Astrocyte of the spinal cord (primary cell): ENCODE measurements at regions not wholly inside any gene's neighbourhood (a gene's known extent, or its start where the extent isn't known, plus 50 kb on each side); places are given as distances from the start of the nearest gene placed in this dataset.

Experiments used
- DNase-seq: peaks from one replicate; pipeline ENCODE4 v3.0.0; 2011; ENCODE audit warnings: low read depth, low spot score
- H3K4me3 ChIP-seq: 2 replicates; pipeline ENCODE4 v1.5.1; 2011; ENCODE audit warnings: low read depth, mild to moderate bottlenecking, low read length, moderate library complexity
- in situ Hi-C: cut with HindIII; loops from 2 replicates; pipeline ENCODE4 v1.10.0; 2017; ENCODE audit warnings: low sequenced_read_pairs
- TF ChIP-seq, protein P1 (sequence below): IDR thresholded peaks from 2 replicates; pipeline ENCODE4 v1.5.1; 2012; ENCODE audit warnings: low read depth, mild to moderate bottlenecking, low read length, inconsistent platforms

DNA sequence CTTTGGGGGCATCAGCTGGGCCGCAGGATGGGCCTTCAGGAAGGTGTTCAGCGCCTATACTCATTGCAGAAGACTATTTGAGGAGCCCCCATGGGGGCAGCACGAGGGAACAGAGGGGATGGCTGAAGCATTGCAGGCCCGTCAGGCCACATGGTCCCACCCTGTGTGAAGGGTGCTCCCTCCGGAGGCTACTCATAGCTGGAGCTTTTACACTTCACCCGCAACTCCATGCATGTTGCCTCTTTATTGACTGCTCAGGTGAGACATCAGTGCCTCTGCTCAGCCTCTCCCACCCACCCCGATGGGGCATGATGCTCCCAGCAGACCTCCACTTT lies 1500.9 kb downstream of the TBC1D22A start:
- no peak overlapping the region for H3K4me3 ChIP-seq
- TF ChIP-seq, protein P1, sequence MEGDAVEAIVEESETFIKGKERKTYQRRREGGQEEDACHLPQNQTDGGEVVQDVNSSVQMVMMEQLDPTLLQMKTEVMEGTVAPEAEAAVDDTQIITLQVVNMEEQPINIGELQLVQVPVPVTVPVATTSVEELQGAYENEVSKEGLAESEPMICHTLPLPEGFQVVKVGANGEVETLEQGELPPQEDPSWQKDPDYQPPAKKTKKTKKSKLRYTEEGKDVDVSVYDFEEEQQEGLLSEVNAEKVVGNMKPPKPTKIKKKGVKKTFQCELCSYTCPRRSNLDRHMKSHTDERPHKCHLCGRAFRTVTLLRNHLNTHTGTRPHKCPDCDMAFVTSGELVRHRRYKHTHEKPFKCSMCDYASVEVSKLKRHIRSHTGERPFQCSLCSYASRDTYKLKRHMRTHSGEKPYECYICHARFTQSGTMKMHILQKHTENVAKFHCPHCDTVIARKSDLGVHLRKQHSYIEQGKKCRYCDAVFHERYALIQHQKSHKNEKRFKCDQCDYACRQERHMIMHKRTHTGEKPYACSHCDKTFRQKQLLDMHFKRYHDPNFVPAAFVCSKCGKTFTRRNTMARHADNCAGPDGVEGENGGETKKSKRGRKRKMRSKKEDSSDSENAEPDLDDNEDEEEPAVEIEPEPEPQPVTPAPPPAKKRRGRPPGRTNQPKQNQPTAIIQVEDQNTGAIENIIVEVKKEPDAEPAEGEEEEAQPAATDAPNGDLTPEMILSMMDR, result no peak
- no peak for DNase-seq
- in situ Hi-C loops, result no loop called here

DNA sequence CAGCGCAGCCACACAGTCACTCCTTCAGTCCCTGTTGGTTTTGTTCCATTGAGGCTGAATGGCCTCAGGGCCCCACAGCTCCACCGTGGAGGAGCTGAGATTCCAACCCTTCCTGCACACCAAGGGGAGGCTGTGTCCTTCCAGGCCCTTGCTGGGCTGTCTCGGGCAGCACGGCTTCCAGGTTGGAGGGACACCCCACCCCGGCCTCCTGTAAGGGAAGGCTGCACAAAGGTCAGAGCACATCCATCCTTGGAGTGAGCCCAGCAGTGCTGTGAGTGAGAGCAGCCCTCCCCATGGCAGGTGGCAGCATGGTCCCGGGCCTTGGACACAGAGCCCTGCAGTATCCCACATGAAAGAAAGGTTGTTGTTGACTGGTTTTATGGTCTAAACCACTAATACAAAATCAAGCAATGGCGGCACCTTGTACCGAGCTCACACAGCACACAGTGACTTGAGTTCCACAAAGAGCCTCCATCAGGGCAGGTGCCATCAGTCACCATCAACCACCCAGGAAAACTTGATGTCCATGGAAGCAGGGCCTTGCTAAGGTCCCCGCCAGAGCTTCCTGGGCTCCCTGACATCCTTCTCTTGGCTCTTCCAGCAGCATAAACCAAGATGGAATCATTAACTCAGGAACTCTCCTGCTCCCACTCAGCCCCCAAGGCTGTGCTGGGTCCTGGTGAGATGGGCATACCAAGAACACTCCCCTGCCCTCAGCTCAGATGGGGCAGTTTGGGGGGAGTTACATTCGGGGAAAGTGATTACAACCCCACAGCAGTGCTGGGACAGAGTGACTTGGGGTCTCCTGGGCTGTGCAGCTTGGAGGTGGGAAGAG lies 1500.4 kb downstream of the TBC1D22A start:
- DNase-seq, result no peak
- in situ Hi-C loops, result no loop called here
- H3K4me3 ChIP-seq, result no peak overlapping the region
- TF ChIP-seq, protein P1, result no peak

DNA sequence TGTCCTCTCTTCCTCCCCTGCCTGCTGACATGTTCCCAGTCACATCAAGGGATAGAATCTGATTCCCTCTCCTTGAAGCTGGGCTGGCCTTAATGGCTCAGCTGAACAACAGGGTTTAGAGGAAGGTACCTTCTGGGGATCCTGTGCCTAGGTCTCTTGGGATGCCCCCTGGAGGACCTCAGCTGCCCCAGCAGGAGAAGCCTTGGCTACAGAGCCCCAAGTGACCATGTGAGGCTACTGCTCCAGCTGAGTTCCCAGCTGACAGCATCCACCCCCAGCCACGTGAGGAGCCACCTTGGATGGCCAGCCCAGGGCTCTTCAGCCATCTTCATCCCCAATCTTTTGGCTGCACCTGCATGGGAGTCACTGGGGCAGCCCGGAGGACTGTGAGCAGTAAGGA lies 1499.3 kb downstream of the TBC1D22A start:
- no peak for DNase-seq
- in situ Hi-C loops, result no loop called here
- no peak overlapping the region for H3K4me3 ChIP-seq
- TF ChIP-seq, protein P1, result no peak

DNA sequence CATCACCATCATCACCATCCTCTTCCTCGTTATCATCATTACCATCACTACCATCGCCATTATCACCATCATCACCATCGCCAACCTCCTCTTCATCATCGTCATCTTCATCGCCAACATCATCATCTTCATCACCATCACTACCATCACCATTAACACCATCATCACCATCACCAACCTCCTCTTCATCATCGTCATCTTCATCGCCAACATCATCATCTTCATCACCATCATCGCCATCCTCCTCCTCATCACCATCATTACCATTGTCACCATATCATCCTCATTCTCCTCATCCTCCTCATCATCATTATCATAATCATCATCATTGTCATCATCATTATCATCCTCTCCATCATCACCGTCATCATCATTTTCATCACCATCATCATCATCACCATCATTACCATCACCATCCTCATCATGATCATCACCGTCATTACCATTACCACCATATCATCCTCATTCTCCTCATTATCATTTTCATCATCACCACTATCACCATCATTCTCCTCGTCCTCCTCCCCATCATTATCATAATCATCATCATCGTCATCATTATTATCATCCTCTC lies 1498.7 kb downstream of the TBC1D22A start:
- in situ Hi-C loops, result no loop called here
- no peak overlapping the region for H3K4me3 ChIP-seq
- DNase-seq, result no peak
- TF ChIP-seq, protein P1, result no peak

DNA sequence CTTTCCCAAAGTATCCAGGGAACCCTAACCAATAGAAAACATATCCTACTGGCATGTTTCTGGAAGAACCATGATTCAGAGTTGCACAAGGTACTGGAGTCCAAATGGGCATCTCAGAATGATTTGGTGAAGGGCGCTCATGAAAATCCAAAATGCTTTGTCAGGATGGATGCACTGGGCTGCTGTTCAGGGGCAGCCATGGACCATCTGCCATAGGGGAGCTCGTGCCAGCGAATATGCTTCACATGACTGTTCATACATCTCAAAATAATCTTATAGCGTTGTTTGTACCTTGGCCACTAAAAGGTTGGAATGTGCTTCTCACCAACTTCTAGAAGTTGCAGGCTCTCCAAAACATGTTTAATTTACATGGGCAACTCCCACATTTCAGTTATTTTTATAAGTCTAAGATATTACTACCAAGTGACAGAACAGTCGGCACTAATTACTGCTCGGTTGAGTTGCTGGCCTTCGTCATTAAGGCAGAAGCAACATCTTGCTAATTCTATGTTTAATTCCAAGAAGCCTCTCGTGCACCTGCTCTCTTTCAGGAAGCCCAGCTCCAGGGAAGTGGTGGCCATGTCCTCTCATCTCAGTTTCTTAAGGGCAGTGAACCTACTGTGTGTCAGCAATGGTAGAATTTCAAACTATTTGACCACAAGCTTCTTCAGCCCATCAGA lies 1497.7 kb downstream of the TBC1D22A start:
- DNase-seq, result no peak
- TF ChIP-seq, protein P1, result no peak
- in situ Hi-C loops, result no loop called here
- no peak overlapping the region for H3K4me3 ChIP-seq

DNA sequence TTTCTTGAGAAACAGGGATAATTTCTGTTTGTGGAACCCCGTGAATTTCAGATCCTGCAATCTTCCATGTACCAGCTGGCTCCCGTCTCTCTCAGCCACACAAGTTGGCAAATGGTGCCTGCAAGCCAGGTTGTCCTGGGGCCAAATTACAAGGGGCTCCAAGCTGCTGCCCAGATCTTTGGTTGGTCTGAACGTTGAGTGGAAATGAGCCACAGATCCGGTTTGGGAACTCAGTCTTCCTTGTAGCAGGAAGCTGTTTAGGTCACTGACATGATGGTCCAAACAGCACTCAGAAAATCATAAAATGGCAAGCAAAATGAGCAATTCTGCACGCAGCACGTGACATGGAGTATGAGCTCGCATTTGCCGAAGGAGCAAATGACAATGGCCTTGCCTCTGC lies 1496.4 kb downstream of the TBC1D22A start:
- no peak for DNase-seq
- no peak overlapping the region for H3K4me3 ChIP-seq
- in situ Hi-C loops, result no loop called here
- TF ChIP-seq, protein P1, result no peak
